HG03439 (cell line): ENCODE measurements at regions not wholly inside any gene's neighbourhood (a gene's known extent, or its start where the extent isn't known, plus 50 kb on each side); places are given as distances from the start of the nearest gene placed in this dataset.

ENCODE experiments used
- ATAC-seq: cut with Tn5 transposase; IDR thresholded peaks from one replicate; pipeline ENCODE4 v1.9.1; 2021; ENCODE audit warnings: mild to moderate bottlenecking, moderate library complexity; ENCODE audit not compliant: unreplicated experiment

DNA sequence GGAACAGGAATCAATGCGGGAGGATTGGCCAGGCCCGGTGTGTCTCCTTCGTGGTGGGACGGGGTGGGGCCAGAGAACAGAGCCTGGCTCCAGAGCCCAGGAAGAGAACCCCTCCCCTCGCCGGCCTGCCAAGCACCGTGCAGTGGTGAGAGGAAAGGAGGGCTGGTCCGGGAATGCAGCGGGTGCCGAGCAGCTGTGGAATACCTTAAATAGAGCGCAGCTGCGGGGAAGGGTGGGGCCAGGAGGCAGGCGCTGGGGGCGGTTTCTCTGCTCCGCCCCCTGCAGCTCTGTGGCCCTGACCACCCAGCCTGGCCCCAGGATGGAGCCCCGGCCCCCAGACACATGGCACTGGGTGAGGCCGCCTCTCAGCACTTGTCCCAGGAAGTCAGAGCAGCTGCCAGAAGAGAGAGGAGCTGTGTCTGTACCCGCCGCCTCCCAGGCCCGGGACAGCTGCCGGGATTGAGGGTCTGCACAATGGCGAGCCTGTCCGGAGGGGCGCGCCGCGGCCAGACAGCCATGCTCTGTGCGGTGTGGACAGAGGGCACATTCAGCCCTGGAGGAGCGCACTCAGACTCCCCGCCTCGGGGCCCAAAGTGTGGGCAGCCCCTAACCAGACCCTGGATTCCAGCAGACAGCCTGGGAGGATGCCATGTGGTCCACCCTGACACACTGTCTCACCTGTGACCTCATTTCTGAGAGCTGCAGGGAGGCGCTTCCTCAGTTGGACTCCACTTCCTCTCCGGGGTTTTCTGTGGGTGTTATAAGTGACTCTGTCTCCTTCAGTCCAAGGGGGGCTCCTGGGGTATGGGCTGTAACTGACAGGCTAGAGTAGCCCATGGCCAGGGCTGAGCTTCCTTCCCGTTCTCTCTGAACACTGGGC, 268.8 kb downstream of the SEC14L1 start:
- no peak for ATAC-seq

DNA sequence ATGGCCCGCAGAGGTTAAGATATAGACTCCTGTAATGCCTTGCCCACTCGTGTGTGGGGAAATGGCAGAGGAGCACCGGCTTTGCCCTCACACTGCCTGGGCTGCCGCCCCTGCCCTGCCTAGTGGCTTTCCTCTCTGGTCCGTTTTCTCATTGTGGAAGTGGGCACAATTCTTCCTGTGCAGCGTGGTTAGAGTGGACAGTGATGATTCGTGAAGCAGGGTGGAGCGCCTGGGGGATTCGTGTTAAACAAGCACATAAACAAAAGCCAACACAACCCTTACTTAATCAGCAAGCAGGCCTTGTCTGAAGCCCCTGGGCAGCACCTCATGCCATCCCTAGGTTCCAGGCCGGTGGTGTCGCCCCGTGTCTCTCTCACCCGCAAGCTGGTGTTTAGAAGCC, 269.7 kb downstream of the SEC14L1 start:
- no peak for ATAC-seq

DNA sequence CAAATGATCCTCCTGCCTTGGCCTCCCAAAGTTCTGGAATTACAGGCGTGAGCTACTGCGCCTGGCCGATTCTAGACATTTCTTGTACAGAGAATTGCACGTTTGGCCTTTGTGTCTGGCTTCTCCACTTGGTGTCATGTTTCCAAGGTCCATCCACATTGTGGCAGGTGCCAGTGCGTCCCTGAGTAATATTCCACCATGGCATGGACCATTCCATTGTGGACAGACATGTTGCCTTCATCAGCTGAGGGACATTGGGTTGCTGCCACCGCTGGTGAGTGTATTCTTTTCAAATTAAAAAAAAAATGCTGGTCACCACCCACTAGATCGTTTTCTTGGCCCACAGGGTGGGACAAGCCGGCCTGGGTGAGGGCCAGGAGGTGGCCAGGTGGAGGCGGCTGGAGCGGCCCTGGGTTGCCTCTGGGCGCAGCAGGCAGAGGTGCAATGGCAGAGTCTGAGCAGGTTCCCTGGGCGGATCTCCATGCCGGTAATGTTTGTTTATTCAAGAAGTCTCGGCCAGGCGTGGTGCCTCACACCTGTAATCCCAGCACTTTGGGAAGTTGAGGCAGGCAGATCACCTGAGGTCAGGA, 274.1 kb downstream of the SEC14L1 start:
- no peak for ATAC-seq

DNA sequence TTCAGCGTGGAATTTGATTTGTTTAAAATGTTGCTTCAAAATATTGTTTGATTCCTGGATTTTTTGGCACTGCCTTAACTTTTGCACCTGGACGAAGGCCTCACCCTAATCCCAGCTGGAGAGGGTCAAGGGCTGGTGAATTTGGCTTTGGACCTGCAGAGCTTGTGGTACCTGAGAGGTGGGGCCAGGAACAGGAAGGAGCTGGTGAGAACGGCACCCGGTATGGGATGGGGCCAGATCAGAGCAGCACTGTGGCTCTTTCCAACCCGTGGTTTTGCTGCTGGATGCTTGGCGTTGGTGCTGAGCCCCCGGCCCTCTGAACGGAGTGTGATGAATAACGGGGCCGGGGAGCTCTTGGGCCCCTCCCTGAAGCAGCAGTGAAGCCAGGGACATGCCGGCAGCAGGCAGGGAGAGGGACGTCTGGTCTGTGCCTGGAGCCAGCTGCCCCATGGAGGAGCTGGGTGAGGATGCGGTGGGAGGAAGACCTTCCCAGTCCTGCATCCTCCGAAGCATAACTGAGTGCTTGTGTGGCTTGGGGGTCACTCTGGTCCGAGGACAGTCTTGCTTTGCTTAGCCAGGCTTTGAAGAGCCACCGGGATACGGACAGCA, 275.4 kb downstream of the SEC14L1 start:
- ATAC-seq = no peak

DNA sequence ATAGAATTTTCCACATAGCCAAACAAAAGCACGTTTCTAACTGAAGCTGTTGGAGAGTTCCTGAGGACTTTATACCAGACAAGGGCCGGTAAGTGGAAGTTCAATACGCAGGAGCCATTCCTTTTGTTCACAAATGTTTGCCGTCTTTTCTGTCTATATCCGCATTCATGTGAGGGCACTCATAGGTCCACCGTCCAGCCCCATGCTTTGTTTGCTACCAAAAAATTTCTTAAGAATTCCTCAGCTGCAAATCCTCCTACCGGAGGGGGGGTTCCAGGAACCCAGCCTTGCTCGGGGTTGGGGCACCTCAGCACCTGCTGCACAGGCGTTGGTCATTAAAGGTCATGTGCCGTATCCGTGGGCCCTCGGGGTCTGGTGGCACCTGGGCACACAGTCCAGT, 276.8 kb downstream of the SEC14L1 start:
- no peak for ATAC-seq

DNA sequence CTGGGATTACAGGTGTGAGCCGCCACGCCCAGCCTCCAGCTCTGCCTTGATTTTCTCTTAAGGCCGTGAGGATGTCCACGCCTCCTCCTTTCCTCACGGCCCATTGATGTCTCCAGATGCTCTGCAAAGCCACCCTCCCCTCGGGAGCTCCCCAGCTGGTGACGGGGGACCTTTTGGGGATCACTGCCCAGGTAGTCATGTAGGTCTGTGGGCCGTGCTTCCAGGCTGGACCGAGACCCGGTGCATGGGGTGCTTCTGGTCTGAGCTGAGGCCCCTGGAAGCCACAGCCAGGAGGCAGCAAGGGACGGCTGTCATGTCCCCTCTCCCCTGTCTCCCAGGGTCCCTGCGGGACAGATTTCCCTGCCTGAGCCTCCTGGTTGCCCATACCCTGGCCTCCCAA, 277.8 kb downstream of the SEC14L1 start:
- no peak for ATAC-seq

DNA sequence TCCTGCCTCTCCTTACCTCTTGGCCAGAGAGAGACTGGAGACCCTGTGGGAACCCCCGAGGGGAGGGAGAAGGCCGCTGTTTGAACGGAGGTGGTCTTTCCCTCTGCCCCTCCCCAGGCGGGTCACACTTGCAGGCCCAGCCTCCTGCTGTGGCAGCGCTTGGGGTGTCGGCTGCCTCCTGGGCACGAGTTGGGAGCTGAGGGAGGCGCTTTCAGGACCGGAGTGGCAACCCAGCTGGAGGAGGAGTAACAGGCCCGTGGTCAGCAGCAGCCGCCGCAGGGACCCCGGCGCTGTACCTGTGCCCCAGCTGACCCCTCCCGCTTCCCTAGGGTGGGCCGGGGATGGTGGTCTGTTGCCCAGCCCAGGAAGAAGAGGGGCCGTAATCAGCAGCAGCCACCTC, 278.3 kb downstream of the SEC14L1 start:
- no peak for ATAC-seq

DNA sequence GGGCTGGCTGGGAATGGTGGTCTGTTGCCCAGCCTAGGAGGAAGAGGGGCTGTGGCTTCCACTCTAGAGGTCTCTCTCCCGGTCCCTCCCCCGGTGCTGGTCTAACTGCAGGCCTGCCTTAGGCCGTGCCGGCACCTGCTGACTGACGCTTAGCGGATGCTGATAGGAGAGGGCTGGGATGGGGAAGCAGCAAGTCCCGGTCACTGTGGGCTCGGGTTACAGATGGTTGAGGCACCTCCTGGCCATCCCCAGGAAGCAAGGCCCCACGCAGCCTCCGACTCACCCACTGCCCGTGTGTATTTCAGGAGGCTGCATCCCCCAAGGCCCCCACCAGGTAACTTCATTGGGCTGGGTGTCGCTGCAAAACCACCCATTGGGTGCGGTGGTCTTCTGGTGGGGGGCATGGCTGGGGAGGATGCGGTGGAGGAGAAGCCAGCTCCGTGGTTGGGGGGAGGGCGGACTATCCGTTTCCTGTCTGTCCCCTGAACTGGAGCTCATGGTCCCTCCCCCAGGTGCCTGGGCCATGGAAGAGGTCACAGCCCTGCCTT, 278.9 kb downstream of the SEC14L1 start:
- ATAC-seq = no peak

DNA sequence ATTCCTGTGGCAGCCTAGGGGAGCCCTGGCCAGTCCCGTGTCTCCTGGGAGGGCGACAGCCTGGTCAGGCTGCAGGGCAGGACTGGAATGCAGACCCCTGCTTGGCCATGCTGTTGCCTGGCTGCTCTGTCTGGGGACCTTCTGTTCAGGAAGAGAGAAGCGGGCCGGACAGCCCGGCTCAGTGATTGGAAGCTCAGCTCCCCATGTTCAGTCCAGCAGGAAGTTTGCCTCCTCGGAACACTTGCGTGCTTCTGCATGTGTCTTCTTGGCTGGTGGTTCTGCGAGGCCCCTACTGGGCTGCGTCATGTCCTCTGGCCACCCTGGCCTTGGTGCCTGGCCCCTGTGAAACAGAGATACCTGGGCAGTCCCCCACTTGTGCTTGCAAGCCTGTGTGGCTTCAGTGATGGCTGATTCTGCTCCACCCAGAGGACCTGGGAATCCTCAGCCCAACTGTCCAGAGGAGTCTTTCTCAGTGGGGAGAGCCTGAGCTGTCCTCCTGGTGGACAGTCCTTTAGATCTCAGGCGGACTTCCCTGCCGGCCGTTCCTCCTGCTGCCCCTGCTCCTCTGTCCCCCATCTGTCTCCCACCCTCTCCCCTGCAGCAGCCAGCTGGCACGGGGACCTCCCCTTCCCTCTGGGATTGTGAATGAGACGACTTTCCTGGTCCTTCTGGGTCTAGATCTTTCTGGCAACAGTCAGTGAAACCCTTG, 279.5 kb downstream of the SEC14L1 start:
- ATAC-seq = no peak

DNA sequence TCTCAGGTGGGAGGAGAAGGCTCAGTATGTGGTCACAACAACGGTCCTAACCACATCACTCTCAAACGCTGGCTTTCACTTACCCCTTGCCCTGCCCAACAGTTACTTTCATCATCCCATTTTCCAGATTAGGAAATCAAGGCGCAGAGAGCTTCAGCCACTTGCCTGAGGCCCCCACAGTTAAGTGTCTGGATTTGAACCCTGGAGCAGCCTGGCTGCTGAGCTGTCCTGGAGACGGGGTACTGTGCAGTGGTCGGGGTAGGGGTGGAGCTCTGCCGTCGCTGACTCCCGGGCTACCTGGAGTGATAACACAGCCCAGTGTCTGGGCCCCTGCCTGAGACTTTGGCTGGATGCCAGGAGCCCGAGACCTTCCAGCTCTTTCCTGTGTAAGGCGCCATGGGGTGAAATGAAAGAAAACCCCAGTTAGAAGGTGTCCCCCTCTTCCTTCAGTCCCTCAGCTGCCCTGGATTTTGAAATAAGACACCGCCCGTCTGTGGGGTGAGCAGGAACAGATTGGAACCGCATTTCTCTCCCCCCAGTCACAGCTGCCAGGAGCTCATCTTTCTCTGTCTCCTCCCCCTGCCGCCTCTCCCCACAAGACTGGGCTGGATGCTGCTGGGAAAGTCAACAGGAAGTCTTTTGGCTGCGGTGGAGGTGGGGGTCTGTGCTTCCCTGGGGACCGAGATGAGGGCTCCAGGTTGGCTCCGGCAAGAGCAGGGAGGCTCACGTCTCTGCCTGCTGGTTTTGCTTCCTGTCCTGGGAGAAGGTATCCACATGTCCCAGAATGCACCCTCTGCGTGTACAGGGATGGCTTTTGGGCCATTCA, 280.2 kb downstream of the SEC14L1 start:
- no peak for ATAC-seq

DNA sequence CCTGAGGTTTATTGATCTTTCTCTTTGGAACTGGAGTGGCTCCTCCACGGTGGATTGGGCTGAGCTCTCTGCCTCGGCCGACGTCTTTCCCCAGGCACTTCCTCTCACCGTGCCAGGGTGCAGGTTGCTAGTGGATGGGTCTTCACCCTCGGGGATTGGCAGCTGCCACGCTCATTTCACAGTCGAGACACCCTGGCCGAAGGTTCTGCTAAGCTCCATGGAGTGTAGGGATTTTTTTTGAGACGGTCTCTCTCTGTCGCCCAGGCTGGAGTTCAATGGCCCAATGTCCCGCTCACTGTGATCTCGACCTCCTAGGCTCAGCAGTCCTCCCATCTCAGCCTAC, 280.8 kb downstream of the SEC14L1 start:
- no peak for ATAC-seq

DNA sequence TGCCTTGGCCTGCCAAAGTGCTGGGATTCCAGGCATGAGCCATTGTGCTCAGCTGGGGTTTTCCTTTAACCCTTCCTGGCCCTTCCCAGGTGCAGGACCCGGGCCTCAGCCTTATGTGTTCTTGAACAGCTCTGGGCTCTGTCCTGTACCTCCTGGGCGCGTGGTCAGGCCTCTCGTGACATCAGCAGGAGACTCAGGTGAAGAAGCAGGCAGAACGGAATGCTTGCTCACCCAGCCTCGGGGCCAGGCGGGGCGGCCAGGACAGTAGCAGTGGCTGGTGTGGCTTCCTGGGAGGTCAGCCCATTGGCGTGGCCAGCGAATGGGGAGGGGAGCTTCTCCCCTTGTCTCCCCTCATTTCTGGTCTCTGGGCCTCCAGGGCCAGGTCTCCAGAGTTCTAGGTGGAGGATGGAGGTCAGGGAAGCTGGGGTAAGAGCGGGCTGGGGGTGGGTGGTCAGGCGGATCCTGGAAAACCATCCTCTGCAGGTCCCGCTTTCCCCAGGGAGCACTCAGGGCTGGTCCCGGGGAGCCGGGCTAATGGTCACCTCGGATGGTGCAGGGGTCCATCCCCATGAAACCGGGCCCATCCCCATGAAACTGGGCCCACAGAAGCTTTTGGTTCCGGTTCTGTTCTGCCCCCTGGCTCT, 281.5 kb downstream of the SEC14L1 start:
- ATAC-seq = no peak

DNA sequence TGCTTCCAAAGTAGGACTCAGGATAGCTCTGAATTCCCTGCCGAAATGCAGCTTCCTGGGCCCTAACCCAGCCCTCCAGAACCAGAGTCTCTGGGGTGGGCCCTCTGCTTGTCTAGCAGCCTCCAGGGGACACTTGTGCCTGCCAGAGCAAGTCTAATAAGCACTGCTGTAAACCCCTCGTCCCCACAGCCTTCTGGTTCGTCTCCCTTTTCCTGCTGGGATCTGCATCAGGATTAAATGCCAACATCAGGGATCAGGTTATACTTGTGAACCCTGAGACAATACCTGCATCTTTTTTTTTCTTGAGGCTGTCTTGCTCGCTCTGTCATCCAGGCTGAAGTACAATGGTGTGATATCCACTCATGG, 282.0 kb downstream of the SEC14L1 start:
- ATAC-seq = no peak

DNA sequence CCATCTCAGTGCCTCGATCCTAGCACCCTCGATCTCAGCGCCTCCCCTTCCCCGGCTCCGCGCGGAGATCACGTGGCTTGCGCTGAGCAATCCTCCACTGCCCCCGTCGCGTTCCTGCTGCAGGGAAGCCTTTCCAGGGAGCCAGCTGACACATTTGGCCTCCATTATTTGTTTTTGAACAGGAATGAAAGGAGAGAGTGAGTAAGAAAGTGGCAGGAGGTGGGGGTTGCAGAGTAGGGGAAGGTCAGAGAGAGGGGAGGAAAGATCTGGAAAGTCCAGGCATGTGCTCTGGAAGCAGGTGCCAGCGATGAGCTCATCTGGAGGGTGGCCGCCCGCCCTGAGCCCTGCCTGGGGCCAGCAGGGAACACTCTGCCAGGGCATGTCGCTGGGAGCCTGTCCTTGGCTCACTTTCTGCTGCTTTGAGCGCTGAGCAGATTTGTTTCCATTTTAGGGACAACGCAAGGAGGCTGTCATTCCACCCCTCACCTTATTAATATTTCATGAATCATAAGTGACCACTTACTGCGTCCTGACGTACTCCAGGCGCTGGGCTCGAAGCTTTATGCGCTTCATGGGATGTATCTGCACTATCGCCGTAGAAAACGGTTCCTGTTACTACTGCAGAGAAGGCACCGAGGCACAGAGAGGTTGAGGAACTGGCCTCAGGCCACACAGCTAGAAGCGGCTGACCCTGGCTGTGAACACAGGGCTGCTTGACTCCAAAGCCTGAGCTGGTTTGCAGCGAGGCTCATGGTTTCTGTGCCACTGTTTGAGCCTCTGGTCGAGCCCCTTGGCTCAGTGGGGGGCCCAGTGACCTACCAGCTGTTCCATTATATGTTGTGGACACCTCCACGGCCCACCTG, 283.1 kb downstream of the SEC14L1 start:
- ATAC-seq = no peak

DNA sequence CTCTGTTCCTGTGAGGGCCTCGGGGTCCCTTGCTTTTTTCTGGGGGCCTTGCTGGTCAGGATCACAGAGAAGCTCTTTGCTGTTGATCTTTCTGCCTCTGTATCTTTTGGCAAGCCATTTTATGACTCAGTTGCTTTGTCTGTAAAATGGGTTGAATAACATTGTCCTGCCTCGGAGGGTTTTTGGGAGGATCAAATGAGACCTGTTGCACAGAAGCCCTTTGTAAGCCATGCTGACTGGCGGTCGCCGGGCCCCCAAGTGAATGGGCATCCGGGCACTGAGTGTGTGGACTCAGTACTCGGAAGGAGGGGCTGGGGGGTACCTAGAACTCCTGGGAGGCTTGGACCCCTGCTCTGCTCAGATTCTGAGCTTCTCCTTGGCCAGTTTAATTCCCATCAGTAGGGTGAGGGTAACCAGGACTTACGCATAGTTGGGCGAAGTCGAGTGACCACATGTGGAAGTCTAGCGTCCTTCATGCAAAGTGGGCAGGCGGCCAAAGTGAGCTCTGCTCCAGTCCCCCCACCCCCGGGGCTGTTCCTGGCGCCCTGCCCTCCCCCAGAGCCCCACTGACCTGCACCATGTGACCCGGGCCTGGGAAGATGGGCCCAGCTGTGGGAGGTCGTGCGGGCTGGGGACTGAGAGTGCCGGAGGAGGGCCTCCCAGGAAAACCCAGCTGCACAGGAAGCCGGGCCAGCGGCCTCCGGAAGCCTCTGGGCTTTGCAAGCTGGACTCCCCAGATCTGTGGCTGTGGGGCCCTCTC, 284.0 kb downstream of the SEC14L1 start:
- no peak for ATAC-seq

DNA sequence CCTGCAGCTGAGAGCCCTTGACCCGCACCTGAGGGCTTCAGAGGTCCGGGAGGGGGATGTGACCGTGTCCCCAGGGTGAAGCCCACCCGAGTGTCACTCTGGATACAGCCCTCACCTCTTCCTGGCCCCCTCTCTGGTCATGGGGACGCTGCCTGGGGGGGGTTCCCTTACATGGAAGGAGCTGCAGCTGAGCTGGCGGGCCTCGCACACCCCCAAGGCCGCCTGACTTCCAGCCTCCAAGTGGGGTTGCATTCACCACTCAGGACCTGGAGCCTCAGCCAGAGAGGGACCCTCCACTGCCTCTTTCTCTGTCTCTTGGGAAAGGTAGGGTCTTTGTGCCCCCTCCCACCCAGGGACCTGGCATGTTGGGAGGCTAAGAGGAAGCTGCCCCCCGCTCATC, 284.6 kb downstream of the SEC14L1 start:
- no peak for ATAC-seq

DNA sequence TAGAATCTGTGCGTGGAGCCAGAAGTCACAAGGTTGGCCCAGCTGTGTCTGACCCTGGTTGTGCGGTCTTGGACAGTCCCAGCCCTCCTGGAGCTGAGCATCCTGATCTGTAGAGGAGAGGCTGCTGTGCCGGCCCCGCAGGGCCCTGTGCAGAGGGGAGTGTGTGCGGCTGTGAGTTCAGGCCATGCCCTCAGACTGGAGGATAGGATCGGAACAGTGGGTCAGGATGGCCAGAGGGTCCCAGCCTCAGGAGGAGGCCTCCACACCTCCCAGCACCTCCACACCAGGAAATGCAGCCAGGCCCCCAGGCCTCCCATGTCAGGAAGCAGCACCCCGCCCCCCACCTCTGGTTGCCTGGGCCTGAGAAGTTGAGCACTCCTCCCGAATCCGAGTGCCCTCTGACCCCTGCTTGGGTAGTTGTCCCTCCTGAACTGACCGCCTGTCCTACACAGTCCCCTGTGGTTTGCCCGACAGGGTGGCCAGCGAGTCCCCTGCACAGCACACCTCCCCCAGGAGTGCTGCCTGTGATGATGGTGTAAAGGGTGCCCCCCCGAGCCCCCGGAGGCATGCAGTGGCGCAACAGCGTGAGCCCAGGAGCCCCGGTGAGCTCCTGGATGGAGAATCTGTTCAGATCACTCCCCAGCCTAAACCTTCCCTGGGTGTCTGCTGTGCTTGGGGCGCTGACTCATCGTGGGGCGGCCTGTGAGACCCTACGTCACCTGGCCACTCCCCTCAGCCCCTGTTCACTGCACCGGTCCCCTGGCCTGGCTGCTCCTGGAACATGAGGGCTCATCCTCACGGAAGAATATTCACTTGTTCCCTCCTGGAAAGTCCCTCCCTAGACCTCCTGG, 285.2 kb downstream of the SEC14L1 start:
- ATAC-seq = no peak
